Activated CD4-positive, alpha-beta T cell treated with anti-CD3 and anti-CD28 coated beads, Interleukin-2, amount 50 U/mL, for 24 hours (primary cell): ENCODE measurements at regions not wholly inside any gene's neighbourhood (a gene's known extent, or its start where the extent isn't known, plus 50 kb on each side); places are given as distances from the start of the nearest gene placed in this dataset.
"Not testable (repeated sequence)": the region's sequence is repeated elsewhere in the genome, so short reads cannot be mapped to it uniquely, and the experiment has no call there.

Experiments used
- DNase-seq, 2 donors: peaks; one replicate each; pipeline ENCODE4 v3.0.0-alpha.2; 2020; ENCODE audit warnings: low read depth in 1 of 2, low spot score in 1 of 2

GRCh38 chr3:29026286-29026685 lies 254.6 kb upstream of the RBMS3 start:
- no peak for DNase-seq

GRCh38 chr3:29026959-29027358 lies 253.9 kb upstream of the RBMS3 start:
- no peak for DNase-seq

DNA sequence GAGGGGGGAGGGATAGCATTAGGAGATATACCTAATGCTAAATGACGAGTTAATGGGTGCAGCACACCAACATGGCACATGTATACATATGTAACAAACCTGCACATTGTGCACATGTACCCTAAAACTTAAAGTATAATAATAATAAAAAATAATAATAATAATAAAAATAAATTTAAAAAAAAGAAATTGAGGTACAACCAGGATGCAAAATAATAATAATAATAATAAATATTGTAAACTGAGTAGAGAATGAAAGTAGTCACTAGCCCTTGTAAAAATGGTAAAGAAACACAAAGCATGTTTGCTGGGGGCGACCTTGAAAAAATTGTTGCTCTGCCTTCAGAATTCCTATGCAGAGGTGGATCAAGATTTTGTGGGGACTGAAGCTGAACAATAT lies 249.7 kb upstream of the RBMS3 start:
- DNase-seq = not testable (repeated sequence)

DNA sequence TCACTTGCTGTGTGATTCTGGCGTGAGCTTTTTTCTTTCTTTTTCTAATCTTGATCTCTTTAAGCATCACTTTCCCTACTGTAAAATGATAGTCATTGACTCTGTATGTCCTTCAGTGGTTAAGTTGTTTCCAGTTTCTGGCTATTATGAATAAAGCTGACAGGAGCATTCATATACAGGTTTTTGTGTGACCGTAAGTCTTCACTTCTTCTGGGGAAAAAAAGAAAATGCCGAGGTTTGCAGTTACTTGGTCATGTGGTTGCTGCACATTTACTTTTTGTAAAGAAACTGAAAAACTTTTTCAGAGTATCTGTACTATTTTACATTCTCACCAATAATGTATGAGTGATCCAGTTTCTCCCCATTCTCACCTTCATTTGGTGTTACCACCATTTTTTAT lies 247.4 kb upstream of the RBMS3 start:
- DNase-seq = no peak

DNA sequence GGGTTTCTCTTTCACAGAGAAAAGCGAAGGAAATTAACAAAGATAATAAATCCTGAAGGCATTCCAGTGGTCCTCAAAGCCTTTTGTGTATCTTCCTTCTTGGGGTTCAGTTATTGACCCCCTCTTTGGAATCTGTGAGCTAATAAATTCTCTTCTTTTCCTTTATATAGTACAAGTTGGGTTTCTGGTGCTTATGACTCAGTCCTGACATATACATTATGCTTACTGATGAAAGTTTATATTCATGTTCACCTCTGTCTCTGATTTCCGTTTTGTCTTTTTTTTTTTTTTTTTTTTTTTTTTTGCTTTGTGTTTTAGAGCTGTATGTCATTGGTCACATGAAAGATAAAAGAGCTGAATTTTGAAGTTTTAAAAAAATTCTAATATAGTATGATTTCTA lies 230.7 kb upstream of the RBMS3 start:
- no peak for DNase-seq

DNA sequence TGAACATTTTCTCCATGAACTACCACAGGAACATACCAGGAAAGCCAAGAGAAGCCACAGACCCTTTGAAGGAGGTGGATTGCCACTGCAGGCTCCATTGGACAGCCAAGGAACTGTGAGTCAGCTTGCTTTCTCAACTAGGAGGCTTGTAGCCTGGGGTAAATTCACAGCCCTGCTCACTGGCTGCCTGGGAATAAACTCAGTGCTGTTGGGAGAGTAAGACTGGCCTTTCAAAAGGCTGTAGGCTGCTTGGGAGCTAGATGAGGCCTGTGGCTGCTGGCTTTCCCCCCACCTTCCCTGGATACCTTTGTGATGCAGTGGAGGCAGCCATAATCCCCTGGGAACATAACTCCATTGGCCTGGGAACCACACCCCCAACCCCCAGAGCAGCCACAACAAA lies 223.5 kb upstream of the RBMS3 start:
- no peak for DNase-seq

GRCh38 chr3:29064085-29064484 lies 216.8 kb upstream of the RBMS3 start:
- no peak for DNase-seq

DNA sequence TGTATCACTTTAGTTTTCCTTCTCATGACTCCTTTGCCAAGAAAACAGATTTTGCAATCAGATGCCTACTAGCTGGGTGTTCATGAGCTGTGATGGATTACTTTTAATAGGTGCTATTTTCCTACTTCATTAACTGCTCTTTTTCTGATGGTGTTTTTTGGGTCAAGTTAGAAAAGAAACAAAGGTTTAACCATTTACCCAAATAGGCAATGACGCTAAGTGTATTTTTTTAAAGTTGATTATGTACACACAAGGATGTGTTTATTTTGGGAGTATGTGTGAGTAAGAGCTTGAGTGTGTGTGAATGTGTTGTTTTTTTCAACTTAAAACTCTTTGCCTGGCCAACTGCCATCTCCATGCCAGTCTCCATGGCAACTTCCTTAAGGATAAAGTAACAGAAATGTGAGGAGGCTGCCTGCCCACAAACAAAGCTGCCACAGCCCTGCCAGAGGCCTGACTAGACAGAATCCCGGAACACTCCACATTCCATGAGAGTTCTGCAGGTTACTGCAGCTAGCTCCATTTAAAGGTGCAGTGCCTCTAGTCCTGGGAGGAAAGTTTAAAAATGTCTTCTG lies 215.6 kb upstream of the RBMS3 start:
- DNase-seq = no peak

- DNase-seq = no peak
Observed at GRCh38 chr3:29067007-29067406, 213.9 kb upstream of the RBMS3 start.

GRCh38 chr3:29070959-29071634 lies 209.8 kb upstream of the RBMS3 start:
- no peak for DNase-seq

DNA sequence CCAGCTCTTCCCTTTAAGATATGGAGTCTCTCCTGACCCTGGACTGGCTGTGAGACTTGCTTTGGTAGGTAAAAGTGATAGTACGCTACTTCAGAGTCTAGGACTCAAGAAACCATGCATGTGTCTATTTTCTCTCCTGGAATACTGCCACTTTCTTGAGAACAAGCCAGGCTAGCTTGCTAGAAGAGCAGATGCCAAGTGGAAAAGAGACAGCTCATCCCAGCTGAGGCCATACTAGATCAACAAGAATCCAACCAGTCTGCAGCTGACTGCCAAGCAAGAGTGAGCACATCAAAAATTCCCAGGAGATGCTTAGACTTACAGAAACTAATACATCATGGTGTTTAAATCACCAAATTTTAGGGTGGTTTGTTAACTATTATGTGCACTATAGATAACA lies 208.3 kb upstream of the RBMS3 start:
- DNase-seq = no peak

DNA sequence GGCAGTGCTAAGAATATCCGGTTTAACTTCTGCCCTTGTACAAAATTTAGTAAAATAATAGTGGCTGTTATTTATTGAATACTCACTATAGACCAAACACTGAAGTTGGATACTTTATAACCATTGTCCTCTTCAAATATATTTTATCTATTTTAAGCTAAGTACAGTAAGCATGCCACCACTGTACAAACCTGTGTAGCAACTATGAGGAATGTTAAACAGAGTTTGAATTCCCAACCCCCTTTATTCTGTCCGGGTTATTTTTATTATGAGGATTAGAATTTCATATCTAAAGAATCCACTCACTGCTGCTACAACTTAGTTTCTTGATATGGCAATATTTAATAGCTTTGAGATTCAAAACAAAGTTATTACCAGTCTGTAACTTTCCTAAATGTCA lies 203.5 kb upstream of the RBMS3 start:
- DNase-seq = no peak

GRCh38 chr3:29079358-29079757 lies 201.5 kb upstream of the RBMS3 start:
- no peak for DNase-seq

GRCh38 chr3:29080967-29081366 lies 199.9 kb upstream of the RBMS3 start:
- no peak for DNase-seq

DNA sequence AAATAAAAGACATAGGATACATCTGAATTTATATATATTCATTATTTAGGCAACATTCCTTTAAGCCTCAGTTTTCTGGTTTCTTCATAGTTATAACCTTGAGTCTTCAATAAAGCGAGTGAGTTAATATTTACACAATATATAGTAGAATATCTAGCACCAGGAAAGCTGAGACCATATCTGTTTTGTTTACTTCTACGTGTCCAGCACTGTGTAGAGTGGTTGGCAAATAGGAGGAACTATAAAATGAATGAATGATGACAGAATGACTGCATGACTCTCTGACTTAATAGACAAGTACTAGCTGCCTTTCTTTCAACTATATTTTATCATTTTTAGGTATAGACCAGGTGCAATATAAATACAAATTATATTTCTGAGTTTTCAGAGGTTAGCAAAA lies 197.8 kb upstream of the RBMS3 start:
- DNase-seq = no peak

- DNase-seq = no peak
Observed at GRCh38 chr3:29083676-29084075, 197.2 kb upstream of the RBMS3 start.

DNA sequence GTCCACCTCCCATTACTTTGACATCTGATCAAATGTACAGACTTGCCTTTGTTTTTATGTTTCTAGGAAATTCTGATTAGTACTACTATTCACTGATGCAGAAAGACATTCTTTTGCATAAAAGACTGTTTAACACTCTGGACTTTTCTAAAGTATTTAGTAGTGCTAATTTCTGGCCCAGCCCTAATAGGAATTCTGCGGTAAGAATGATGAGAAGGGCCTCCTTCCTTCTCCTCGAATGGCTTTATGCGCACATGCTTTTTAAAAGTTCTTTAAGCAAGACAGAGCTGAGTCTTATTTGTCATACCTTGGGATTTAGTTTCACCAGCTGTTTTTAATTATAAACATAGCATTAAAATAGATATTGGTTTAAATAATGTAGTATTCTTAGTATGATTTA lies 192.3 kb upstream of the RBMS3 start:
- DNase-seq = no peak

GRCh38 chr3:29090912-29091597 lies 189.8 kb upstream of the RBMS3 start:
- no peak for DNase-seq

DNA sequence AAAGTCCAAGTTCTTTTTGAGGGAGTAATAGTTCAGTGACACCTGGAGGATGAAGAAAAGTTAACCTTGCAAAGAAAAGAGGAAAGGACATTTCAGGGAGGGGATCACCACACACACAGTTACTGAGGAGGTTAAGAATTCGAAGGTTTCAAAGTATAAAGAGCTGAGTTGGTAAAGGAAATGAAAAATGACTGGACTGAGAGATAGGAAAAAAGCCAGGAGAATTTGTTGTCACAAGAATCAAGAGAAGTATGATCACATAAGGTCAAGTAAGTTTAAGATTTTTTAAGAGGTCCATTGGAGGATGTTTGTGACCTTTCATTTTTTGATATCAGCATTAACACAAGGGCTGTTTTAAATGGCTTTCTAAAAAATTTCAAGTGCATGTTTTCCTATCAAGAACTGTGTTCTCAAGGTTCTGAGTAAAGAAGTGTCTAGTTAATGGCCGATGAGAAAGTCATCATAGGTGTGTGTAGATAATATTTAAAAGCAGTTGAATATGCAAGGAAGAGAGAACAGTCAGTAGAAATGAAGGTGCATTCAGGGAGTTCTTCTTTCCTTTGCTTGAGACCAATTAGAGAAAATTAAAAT lies 189.2 kb upstream of the RBMS3 start:
- no peak for DNase-seq

- DNase-seq = no peak
Observed at GRCh38 chr3:29092348-29092747, 188.5 kb upstream of the RBMS3 start.

GRCh38 chr3:29099296-29099695 lies 181.6 kb upstream of the RBMS3 start:
- DNase-seq = no peak

DNA sequence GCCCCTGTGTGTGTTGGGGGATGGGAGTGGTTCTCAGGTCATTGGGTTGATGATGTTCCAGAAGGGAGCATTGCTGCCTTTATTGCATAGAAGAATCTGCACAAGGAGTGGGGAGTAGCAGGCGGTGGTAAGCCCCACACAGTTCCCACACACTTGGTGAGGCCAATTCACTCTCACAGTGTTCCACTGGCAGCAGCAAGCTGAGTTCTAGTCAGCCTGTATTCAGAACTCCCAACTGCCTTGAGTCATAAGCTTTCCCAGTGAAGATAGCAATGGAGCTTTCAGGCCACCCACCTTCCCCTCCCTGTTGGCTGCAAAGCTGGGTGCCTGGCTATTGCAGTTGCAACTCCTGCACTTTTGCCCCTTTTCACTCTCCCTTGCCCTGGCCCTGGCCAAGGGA lies 181.1 kb upstream of the RBMS3 start:
- DNase-seq = no peak
